Liver (tissue), 3 donors: ENCODE measurements at regions not wholly inside any gene's neighbourhood (a gene's known extent, or its start where the extent isn't known, plus 50 kb on each side); places are given as distances from the start of the nearest gene placed in this dataset.

Experiments used
- HNF4G ChIP-seq: IDR thresholded peaks from 2 replicates; pipeline ENCODE4 v1.6.1; 2016; ENCODE audit warnings: antibody characterized with exemption
- JUND ChIP-seq, 2 donors: IDR thresholded peaks; 2 replicates each; pipeline ENCODE4 v1.6.1; 2016; ENCODE audit warnings: antibody characterized with exemption in 2 of 2
- RAD21 ChIP-seq, 2 donors: IDR thresholded peaks; 2 replicates each; pipeline ENCODE4 v1.6.1; 2016; ENCODE audit warnings: antibody characterized with exemption in 2 of 2, mild to moderate bottlenecking in 2 of 2
- YY1 ChIP-seq: IDR thresholded peaks from 2 replicates; pipeline ENCODE4 v1.6.1; 2016; ENCODE audit warnings: antibody characterized with exemption, mild to moderate bottlenecking
- TF ChIP-seq, protein P1 (sequence below): fragments of 150-350 bp; IDR thresholded peaks from 2 replicates; pipeline ENCODE4 v1.5.1; 2017; ENCODE audit warnings: improper control_type of control experiment, low read depth, low read length; ENCODE audit not compliant: missing input control
- TF ChIP-seq, protein P2 (sequence below): IDR thresholded peaks from 2 replicates; pipeline ENCODE4 v1.6.1; 2016; ENCODE audit warnings: antibody characterized with exemption
- donor health status: healthy.
- donor health status: healthy.

DNA sequence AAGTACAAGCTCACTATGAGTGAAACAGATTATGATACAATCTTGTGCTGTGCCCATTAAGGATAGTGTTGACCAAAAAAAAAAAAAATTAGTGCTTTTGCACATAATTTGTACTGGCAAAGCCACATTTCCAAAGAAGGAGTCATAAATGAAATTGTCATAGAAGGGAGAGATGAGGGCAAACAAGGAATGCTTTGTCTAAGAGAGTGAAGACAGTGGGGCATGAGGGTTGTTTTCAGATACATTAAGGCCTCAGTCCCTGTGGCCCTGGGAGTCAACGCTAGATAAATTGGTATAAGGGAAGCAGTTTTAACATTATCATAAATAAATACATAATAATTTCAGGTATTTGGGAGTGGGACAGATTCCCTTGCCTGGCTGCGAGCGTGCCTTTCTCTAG lies 267.5 kb upstream of the PRKCQ start:
- TF ChIP-seq, protein P1, sequence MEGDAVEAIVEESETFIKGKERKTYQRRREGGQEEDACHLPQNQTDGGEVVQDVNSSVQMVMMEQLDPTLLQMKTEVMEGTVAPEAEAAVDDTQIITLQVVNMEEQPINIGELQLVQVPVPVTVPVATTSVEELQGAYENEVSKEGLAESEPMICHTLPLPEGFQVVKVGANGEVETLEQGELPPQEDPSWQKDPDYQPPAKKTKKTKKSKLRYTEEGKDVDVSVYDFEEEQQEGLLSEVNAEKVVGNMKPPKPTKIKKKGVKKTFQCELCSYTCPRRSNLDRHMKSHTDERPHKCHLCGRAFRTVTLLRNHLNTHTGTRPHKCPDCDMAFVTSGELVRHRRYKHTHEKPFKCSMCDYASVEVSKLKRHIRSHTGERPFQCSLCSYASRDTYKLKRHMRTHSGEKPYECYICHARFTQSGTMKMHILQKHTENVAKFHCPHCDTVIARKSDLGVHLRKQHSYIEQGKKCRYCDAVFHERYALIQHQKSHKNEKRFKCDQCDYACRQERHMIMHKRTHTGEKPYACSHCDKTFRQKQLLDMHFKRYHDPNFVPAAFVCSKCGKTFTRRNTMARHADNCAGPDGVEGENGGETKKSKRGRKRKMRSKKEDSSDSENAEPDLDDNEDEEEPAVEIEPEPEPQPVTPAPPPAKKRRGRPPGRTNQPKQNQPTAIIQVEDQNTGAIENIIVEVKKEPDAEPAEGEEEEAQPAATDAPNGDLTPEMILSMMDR, result no peak
- TF ChIP-seq, protein P2, sequence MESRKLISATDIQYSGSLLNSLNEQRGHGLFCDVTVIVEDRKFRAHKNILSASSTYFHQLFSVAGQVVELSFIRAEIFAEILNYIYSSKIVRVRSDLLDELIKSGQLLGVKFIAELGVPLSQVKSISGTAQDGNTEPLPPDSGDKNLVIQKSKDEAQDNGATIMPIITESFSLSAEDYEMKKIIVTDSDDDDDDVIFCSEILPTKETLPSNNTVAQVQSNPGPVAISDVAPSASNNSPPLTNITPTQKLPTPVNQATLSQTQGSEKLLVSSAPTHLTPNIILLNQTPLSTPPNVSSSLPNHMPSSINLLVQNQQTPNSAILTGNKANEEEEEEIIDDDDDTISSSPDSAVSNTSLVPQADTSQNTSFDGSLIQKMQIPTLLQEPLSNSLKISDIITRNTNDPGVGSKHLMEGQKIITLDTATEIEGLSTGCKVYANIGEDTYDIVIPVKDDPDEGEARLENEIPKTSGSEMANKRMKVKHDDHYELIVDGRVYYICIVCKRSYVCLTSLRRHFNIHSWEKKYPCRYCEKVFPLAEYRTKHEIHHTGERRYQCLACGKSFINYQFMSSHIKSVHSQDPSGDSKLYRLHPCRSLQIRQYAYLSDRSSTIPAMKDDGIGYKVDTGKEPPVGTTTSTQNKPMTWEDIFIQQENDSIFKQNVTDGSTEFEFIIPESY, result no peak
- TF ChIP-seq HNF4G, result no peak
- no peak for TF ChIP-seq JUND (IDR thresholded peaks at IDR 0.05)
- no peak for TF ChIP-seq YY1
- TF ChIP-seq RAD21 (IDR thresholded peaks at IDR 0.05), result no peak
